Fibroblast of villous mesenchyme (primary cell): ENCODE measurements at regions not wholly inside any gene's neighbourhood (a gene's known extent, or its start where the extent isn't known, plus 50 kb on each side); places are given as distances from the start of the nearest gene placed in this dataset.

Experiments
- DNase-seq: peaks from one replicate; pipeline ENCODE4 v3.0.0-alpha.2; 2010; ENCODE audit warnings: low read depth
- H3K4me3 ChIP-seq: 2 replicates; pipeline ENCODE4 v1.5.1; 2011; ENCODE audit warnings: low read depth, mild to moderate bottlenecking, low read length
- TF ChIP-seq, protein P1 (sequence below): IDR thresholded peaks from 2 replicates; pipeline ENCODE4 v1.5.1; 2012; ENCODE audit warnings: low read depth, mild to moderate bottlenecking, low read length; ENCODE audit not compliant: insufficient read depth

DNA sequence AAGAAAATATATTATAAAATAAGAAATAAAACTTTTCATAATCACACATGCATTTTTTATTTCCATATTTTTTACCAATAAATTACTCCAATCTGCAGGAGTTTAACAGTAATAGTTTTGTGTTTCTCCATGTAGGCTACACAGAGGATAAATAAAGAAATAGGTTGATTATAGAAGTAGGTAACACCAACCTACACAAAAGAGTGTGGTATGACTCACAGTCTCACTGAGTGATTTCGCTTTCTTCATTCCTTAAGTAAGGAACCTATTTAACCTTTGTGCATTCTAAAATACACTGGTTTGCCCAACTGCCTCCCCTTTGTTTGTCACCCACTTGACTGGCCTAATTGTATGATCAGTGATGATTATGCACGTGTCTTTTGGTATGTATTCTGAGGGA, 244.2 kb upstream of the RIMS1 start:
- TF ChIP-seq, protein P1, sequence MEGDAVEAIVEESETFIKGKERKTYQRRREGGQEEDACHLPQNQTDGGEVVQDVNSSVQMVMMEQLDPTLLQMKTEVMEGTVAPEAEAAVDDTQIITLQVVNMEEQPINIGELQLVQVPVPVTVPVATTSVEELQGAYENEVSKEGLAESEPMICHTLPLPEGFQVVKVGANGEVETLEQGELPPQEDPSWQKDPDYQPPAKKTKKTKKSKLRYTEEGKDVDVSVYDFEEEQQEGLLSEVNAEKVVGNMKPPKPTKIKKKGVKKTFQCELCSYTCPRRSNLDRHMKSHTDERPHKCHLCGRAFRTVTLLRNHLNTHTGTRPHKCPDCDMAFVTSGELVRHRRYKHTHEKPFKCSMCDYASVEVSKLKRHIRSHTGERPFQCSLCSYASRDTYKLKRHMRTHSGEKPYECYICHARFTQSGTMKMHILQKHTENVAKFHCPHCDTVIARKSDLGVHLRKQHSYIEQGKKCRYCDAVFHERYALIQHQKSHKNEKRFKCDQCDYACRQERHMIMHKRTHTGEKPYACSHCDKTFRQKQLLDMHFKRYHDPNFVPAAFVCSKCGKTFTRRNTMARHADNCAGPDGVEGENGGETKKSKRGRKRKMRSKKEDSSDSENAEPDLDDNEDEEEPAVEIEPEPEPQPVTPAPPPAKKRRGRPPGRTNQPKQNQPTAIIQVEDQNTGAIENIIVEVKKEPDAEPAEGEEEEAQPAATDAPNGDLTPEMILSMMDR = no peak

DNA sequence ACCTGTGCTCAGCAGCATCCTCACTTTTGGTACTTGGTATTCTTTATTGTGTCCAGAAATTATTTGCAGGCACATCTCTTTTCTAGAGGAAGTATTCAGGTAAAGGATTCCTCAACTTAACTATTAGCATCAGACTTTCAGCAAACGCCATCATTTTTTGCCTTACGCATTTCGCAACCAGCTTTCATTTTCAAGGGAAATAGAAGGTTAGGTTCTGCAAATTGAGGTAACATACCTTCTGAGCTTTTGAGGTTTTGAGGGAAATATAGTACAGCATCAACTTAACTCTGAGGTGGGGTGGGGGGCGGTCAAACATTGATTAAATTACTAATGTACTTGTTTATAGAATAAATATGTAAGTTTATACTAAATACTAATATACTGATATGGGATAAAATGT, 243.6 kb upstream of the RIMS1 start:
- DNase-seq = no peak

More for the DNA sequence above, 244.2 kb upstream of the RIMS1 start:
- DNase-seq = no peak
- H3K4me3 ChIP-seq = no peak overlapping the region

DNA sequence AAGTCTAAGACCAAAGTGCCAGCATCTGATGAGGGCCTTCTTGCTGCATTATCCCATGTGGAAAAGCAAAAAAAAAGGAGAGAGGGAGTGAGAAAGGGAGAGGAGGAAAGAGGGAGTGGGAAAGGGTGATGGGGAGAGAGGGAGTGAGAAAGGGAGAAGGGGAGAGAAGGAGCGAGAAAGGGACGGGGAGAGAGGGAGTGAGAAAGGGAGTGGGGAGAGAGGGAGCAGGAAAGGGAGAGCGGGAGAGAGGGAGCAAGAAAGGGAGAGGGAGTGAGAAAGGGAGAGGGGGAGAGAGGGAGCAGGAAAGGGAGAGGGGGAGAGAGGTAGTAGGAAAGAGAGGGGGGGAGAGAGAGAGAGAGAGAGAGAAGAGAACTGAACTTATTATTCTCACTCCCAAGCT, 241.1 kb upstream of the RIMS1 start:
- DNase-seq = no peak
- no peak overlapping the region for H3K4me3 ChIP-seq
- TF ChIP-seq, protein P1 = no peak

More for the DNA sequence above, 243.6 kb upstream of the RIMS1 start:
- no peak overlapping the region for H3K4me3 ChIP-seq
- TF ChIP-seq, protein P1 = no peak

DNA sequence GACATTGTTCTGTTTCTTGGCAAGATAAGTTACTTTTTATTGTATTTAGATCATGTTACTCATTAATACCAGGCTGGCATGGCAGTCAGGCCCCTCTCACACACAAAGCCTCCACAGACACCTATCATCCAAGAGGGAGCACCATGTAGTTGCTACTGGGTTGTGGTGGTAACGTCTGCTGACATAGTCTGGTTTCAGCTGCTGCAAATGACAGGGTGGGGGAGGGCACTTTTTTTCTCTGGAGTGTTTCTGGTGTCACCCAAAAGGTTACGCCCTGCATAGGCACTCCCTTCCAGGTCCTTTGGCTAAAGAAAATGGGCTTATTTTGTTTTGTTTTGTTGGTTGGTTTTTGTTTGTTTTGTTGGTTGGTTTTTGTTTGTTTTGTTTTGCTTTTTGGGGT, 236.4 kb upstream of the RIMS1 start:
- TF ChIP-seq, protein P1 = no peak
- DNase-seq = no peak
- H3K4me3 ChIP-seq = no peak overlapping the region

DNA sequence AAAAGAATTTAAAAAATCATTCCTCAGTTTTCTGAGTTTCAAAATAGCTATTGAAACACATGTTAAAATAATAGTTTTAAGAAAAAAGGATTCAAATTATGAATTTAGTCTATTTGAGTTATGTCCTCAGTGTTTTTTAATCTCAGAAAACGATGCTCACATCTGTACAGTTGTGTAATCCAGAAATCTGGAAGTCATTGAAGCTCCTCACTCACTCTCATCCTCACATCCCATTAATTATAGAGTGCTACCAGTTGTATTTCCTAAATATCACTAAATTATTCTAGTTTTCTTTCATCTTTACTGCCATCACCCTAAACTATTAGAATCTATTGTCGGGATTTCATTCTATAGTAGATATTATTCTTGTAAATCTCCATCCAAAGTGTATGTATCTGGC, 234.7 kb upstream of the RIMS1 start:
- DNase-seq = no peak
- H3K4me3 ChIP-seq = no peak overlapping the region
- TF ChIP-seq, protein P1 = no peak

DNA sequence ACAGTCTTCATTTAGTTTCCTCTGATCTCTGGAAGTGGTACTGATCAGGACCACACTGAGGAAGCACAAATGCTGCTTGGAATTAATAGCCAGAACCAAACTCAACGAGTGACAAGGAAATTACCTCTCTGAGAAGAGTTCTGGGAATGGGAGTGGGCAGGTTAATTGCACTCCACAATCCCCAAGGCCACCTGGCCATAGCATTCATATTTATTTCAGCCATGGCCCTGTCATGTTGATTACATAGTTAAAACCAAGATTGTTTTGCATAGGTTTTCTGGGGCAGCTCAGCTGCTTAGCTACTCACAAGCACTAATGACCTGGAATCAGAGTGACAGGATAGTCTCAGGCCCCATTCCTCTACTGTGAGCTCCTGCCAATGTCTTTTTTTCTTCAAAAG, 230.2 kb upstream of the RIMS1 start:
- no peak for DNase-seq
- no peak overlapping the region for H3K4me3 ChIP-seq
- TF ChIP-seq, protein P1 = no peak

DNA sequence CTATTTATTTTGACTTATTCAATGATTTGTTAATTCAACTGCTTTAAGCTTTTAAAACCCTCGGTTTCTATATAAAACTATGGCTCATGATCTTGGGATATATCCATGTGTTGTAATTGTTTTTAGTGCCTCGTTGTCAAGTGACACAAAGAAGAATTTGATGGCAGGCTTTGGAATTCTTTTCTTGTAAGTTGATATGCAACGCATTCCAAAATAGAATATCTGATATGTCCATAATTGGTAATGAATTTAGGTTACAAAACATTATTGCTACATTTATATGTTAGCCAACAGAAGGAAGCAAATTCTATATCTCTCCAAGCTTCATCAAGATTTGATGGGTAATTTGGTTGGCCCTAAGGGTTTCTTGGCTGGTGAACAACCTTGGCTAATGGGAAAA, 220.4 kb upstream of the RIMS1 start:
- DNase-seq = no peak
- TF ChIP-seq, protein P1 = no peak
- no peak overlapping the region for H3K4me3 ChIP-seq
